Omental fat pad (tissue), 3 donors: ENCODE measurements at regions not wholly inside any gene's neighbourhood (a gene's known extent, or its start where the extent isn't known, plus 50 kb on each side); places are given as distances from the start of the nearest gene placed in this dataset.

Experiments
- ATAC-seq: fragments of 150-250 bp; one replicate; pipeline ENCODE4 v1.9.1; 2016; ENCODE audit warnings: mild to moderate bottlenecking, moderate library complexity; ENCODE audit not compliant: low FRiP score
- DNase-seq: peaks from one replicate; pipeline ENCODE4 v3.0.0-alpha.2; 2019; ENCODE audit warnings: low spot score
- CTCF ChIP-seq, 3 donors: fragments of 450-650 bp; IDR thresholded peaks; one replicate each; pipeline ENCODE4 v1.5.1; 2016 to 2017; ENCODE audit warnings: antibody characterized with exemption in 3 of 3, mild to moderate bottlenecking in 3 of 3, moderate library complexity in 2 of 3

- DNase-seq (no peak), ATAC-seq (no peak)
- no peak for TF ChIP-seq CTCF (IDR thresholded peaks at IDR 0.05)
These were observed 288.0 kb upstream of the IRX4 start for GRCh38 chr5:2170761-2171160.

- DNase-seq (no peak), ATAC-seq (no peak)
- no peak for TF ChIP-seq CTCF (IDR thresholded peaks at IDR 0.05)
These were observed 287.4 kb upstream of the IRX4 start for GRCh38 chr5:2169850-2170760.

- no peak for DNase-seq
- no peak for TF ChIP-seq CTCF (IDR thresholded peaks at IDR 0.05)
- ATAC-seq, result no peak
These were observed 286.7 kb upstream of the IRX4 start for GRCh38 chr5:2169430-2169808.

- ATAC-seq, result no peak
- no peak for DNase-seq
- no peak for TF ChIP-seq CTCF (IDR thresholded peaks at IDR 0.05)
These were observed 286.1 kb upstream of the IRX4 start for GRCh38 chr5:2168601-2169429.

GRCh38 chr5:2167671-2168070, 284.9 kb upstream of the IRX4 start:
- DNase-seq, result no peak
- no peak for TF ChIP-seq CTCF (IDR thresholded peaks at IDR 0.05)
- ATAC-seq, result no peak

GRCh38 chr5:2166979-2167377, 284.3 kb upstream of the IRX4 start:
- DNase-seq (no peak), ATAC-seq (no peak)
- no peak for TF ChIP-seq CTCF (IDR thresholded peaks at IDR 0.05)
